IgD-negative memory B cell (primary cell): ENCODE measurements at regions not wholly inside any gene's neighbourhood (a gene's known extent, or its start where the extent isn't known, plus 50 kb on each side); places are given as distances from the start of the nearest gene placed in this dataset.

Source experiments
- H3K27ac Mint-ChIP-seq, 3 donors: one replicate each; pipeline ENCODE4 v1.8.0; 2020 to 2022; ENCODE audit warnings: mild to moderate bottlenecking in 3 of 3, mixed read lengths in 3 of 3, moderate library complexity in 1 of 3
- H3K27me3 Mint-ChIP-seq: one replicate; pipeline ENCODE4 v1.8.0; 2021; ENCODE audit warnings: mixed read lengths
- H3K36me3 Mint-ChIP-seq: one replicate; pipeline ENCODE4 v1.8.0; 2020; ENCODE audit warnings: mild to moderate bottlenecking, mixed read lengths
- H3K4me1 Mint-ChIP-seq, 3 donors: one replicate each; pipeline ENCODE4 v1.8.0; 2020 to 2022; ENCODE audit warnings: mixed read lengths in 3 of 3, mild to moderate bottlenecking in 1 of 3
- H3K4me3 Mint-ChIP-seq, 4 donors: one replicate each; pipeline ENCODE4 v1.8.0; 2020 to 2022; ENCODE audit warnings: mild to moderate bottlenecking in 4 of 4, mixed read lengths in 4 of 4, moderate library complexity in 3 of 4
- H3K9me3 Mint-ChIP-seq, 3 donors: one replicate each; pipeline ENCODE4 v1.8.0; 2020 to 2021; ENCODE audit warnings: mixed read lengths in 3 of 3, mild to moderate bottlenecking in 1 of 3

DNA sequence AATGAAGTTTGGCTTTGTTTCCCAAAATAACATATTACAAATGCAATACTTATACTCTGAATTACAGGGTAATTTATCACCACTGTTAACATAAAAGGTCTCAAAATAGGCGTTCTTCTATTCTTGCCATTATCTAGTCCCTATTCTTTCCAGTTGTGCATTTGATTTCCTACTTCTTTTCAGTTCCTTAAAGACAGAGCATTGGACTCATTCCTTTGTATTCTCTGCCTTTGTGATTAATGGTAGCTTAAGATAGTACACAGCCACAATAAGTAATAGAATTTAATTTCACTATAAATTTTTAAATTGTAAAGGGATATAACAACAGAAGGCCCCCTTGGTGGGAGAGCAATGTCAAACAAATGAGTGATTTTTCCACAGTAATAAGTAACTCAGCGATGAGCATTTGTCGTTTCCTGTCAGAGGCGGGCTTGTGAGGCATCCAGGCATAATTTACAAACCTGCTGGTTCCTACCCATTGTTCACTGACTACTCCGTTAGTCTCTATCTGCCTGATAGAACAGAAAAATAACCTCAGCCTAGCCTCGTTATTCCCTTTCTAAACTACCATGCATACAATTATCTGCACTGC is 456.6 kb upstream of the REG3G start:
- no peak overlapping the region for H3K27ac Mint-ChIP-seq
- H3K36me3 Mint-ChIP-seq: no peaks in the 10 kb centered on the region
- H3K4me1 Mint-ChIP-seq: no peaks in the 10 kb centered on the region
- no peaks in the 10 kb centered on the region for H3K27me3 Mint-ChIP-seq
- H3K9me3 Mint-ChIP-seq: peaks cover 0 to 9% (median 2%) of the 10 kb centered on the region in 3 donors
- no peak overlapping the region for H3K4me3 Mint-ChIP-seq

DNA sequence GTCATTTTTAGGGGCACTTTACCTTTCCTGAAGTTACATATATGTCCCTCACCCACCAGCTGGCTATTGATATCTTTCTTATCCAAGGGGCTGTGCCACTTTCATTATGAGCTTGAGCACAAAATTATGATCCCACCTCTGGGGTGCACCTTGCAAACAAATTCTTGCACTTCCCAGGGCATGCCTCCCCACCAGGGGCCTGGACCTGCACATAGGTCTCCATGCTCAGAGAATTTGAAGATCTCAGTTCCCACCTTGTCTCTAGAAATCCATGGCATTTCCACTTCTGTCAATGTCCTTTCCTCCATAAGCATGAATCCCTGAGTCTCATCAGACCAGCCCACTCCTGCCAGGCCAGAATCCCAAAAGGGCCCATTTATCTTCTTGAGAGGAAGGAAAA is 449.1 kb upstream of the REG3G start:
- H3K4me1 Mint-ChIP-seq: no peaks in the 10 kb centered on the region
- no peaks in the 10 kb centered on the region for H3K36me3 Mint-ChIP-seq
- H3K27me3 Mint-ChIP-seq: no peaks in the 10 kb centered on the region
- no peak overlapping the region for H3K4me3 Mint-ChIP-seq
- peaks cover 0 to 5% (median 0%) of the 10 kb centered on the region in 3 donors for H3K9me3 Mint-ChIP-seq
- no peak overlapping the region for H3K27ac Mint-ChIP-seq

DNA sequence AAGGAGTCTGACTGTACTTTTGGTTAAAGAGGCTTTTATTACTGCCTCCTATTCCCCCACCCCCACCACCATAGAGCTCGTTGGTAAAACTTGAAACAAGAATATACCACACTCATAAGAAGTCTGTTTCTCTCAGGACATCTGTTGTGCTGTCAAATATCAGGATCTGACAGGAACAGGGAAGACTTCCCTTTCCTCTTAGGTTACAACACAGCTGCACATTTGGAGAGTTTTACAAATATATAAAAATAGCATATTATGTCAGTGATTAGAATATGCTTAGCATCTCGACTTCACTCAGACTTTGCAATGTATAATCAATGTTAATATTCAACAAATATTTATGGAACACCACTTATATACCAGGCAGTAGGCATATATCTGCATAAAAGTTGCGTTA is 439.6 kb upstream of the REG3G start:
- no peak overlapping the region for H3K4me3 Mint-ChIP-seq

DNA sequence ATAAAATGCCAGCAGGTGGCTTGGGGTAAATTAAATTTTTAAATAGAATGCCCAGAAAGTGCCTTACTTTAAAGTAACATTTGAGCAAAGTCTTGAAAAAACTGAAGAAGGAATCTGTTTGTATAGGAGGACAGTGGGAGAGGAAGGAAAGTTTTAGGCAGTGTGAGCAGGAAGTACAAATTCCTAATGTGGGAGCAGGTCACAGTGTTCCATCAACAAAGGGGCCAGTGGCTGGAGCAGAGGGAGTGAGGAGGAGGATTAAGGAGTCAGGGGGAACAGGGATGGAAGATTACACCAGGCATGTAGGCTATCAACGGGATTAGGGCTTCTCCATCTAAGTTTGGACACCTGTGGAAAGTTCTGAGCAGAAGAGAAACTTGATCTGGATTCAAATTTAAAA is 439.2 kb upstream of the REG3G start:
- no peak overlapping the region for H3K4me3 Mint-ChIP-seq
- H3K4me1 Mint-ChIP-seq: no peaks in the 10 kb centered on the region
- peaks cover 5% of the 10 kb centered on the region for H3K36me3 Mint-ChIP-seq
- H3K27me3 Mint-ChIP-seq: no peaks in the 10 kb centered on the region
- no peak overlapping the region for H3K27ac Mint-ChIP-seq
- peaks cover 3 to 11% (median 4%) of the 10 kb centered on the region in 3 donors for H3K9me3 Mint-ChIP-seq

More for the DNA sequence above, 439.6 kb upstream of the REG3G start:
- H3K27me3 Mint-ChIP-seq: no peaks in the 10 kb centered on the region
- no peak overlapping the region for H3K27ac Mint-ChIP-seq
- H3K36me3 Mint-ChIP-seq: peaks cover 5% of the 10 kb centered on the region
- H3K9me3 Mint-ChIP-seq: peaks cover 3 to 11% (median 4%) of the 10 kb centered on the region in 3 donors
- no peaks in the 10 kb centered on the region for H3K4me1 Mint-ChIP-seq

DNA sequence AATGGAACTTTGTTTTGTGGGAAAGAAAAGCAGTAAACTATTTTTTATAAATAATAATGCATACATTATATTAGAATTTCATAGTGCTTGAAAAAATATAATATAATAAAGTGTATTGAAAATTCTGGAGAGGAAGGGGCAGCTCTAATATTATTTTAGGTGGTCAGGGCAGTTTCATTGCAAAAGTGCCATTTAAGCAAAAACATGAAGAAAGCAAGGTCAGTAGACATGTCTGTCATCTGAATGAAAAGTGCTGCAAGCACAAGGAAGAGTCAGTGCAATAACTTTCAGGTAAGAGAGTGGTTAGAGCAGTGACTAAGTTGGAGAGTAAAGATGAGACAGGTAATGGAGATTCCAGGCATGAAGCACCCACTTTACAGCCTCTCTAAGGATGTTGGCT is 435.6 kb upstream of the REG3G start:
- Mint-ChIP-seq H3K27me3 (no peaks in the 10 kb centered on the region), H3K4me1 (no peaks in the 10 kb centered on the region), H3K36me3 (peaks cover 5% of the 10 kb centered on the region), H3K9me3 (peaks cover 2 to 11% (median 3%) of the 10 kb centered on the region in 3 donors), H3K4me3 (no peak overlapping the region), H3K27ac (no peak overlapping the region)

DNA sequence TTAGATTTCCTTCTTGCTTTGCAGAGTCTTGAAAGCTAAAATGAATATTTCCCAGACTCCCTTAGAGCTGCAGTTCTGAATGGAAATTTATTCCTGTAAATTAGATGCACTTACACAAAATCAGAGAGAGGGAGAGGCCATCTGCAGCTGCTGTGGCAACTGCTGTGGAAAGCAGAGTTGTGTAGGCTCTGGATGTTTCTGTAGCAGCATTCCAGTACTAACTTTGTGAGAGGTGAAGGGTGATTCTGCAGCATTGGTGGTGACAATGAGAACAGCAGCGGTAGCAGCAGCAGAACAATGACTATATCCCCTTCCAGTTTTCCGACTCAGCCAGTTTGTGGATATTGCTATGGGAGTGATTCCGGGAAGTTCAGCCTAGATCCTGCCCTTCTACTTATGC is 433.0 kb upstream of the REG3G start:
- Mint-ChIP-seq H3K27ac (no peak overlapping the region), H3K4me1 (no peaks in the 10 kb centered on the region), H3K9me3 (peaks cover 4 to 9% (median 5%) of the 10 kb centered on the region in 3 donors), H3K27me3 (no peaks in the 10 kb centered on the region), H3K36me3 (no peaks in the 10 kb centered on the region), H3K4me3 (no peak overlapping the region)

DNA sequence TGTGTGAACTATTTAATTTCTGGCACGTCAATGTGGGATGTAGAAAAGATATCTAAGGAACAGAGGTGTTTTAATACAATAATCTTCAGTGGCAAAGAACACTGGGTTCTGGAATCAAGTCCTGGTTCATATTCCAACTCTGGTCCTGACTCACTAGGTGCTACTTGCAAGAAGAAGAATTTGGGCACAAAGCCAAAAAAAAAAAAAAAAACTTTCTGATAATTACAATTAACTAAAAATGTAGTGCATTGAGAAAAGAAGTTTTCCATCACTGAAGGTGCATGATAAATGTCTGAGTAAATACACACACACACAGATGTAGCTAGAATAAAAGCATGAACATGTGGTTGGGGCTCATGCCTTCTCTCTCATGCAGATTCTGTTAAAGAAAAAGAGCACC is 424.4 kb upstream of the REG3G start:
- no peaks in the 10 kb centered on the region for H3K27me3 Mint-ChIP-seq
- no peaks in the 10 kb centered on the region for H3K4me1 Mint-ChIP-seq
- H3K36me3 Mint-ChIP-seq: no peaks in the 10 kb centered on the region
- no peak overlapping the region for H3K27ac Mint-ChIP-seq
- peaks cover 4 to 8% (median 5%) of the 10 kb centered on the region in 3 donors for H3K9me3 Mint-ChIP-seq
- no peak overlapping the region for H3K4me3 Mint-ChIP-seq

DNA sequence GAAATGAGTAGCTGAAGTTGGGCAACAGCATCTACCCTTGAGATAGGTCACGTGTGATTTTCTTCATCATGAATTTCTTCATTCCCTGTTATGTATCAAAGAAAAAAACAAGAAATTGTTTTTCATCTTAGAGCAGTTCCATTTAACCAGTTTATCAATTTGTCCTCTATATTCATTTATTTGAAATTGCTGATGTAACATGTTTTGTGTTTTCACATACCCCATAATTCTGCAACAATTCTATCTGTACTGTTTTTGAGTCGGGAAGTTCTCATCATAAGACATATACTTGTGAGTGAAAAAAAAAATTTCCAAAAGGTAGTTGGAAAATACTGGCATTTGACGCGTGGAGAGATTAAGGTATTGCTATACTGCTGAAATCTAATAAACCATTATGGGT is 422.6 kb upstream of the REG3G start:
- Mint-ChIP-seq H3K4me1 (no peaks in the 10 kb centered on the region), H3K9me3 (peaks cover 0 to 5% (median 0%) of the 10 kb centered on the region in 3 donors), H3K27ac (no peak overlapping the region), H3K36me3 (no peaks in the 10 kb centered on the region), H3K27me3 (no peaks in the 10 kb centered on the region), H3K4me3 (no peak overlapping the region)

DNA sequence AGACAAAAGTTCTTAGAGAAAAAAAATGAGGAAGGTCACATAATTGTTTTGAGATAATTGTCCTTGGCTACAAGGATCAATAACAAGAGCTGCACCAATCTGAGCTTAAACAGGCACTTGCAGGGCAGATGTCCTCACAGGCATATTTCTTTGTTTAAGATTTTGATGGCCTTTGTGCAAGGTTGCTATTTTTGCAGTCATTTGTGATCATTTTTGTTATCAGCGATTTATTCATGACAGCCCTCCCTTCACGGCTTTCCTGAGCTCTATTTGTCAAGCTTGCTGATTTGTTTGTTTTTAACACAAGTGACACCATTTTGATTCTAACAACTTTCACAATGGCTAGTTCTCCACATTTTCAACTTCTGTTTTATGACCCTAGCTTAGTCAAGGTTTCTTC is 418.6 kb upstream of the REG3G start:
- Mint-ChIP-seq H3K27me3 (no peaks in the 10 kb centered on the region), H3K9me3 (peaks cover 0 to 9% (median 0%) of the 10 kb centered on the region in 3 donors), H3K4me1 (no peaks in the 10 kb centered on the region), H3K4me3 (no peak overlapping the region), H3K36me3 (no peaks in the 10 kb centered on the region), H3K27ac (no peak overlapping the region)

DNA sequence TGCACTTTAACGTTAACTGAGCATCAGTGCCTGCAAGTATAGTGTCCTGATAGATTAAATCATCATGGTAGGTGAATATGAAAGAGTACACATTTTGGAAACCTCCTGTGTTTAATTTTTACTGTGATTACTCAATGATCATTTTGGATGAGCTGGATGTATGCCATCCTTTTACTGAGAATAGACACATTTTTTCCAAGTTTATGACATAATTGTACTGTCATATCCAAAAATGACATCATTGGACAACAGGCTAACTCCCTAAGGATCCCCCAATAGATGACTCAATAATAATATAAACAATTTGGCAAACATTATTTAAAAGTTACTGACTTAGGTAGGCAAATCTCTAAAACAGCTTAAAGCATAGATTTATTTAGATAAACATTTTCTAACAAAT is 410.8 kb upstream of the REG3G start:
- Mint-ChIP-seq H3K9me3 (peaks cover 1 to 9% (median 3%) of the 10 kb centered on the region in 3 donors), H3K4me3 (no peak overlapping the region), H3K36me3 (no peaks in the 10 kb centered on the region)

DNA sequence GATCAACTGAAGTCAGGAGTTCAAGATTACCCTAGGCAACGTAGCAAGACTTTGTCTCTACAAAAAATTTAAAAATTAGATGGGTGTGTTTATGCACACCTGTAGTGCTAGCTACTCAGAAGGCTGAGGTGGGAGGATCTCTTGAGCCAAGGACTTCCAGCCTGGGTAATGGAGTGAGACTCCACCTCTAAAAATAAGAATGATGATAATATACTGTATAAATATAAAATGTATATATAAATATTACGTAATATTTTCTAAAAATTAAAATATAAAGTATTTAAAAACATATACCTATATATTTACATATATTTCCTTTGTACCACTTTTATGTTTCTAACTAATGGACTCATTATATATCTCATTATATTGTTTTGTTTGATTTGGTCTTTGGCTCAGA is 409.5 kb upstream of the REG3G start:
- Mint-ChIP-seq H3K36me3 (no peaks in the 10 kb centered on the region), H3K4me3 (no peak overlapping the region), H3K27me3 (no peaks in the 10 kb centered on the region), H3K4me1 (no peaks in the 10 kb centered on the region), H3K27ac (no peak overlapping the region), H3K9me3 (peaks cover 1 to 9% (median 3%) of the 10 kb centered on the region in 3 donors)

More for the DNA sequence above, 410.8 kb upstream of the REG3G start:
- Mint-ChIP-seq H3K27ac (no peak overlapping the region), H3K4me1 (no peaks in the 10 kb centered on the region), H3K27me3 (no peaks in the 10 kb centered on the region)

DNA sequence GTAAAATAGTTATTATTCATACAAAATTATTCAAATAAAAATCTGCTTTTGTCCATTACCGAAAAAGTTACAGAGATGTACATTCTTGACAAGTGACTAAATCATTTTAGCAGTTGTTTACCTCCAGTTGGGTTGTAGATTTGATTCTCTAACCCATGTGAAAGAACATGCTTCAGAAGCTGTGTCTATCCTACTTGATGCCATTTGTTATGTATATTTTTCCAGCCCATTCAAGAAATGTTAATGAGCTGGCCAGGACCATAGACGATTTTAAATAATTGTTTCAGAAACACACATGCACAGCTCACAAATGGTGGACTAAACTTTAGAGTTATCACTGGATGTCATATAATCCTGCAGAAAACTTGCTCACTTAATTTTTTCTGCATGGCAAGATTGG is 391.1 kb upstream of the REG3G start:
- Mint-ChIP-seq H3K36me3 (no peaks in the 10 kb centered on the region), H3K4me1 (no peaks in the 10 kb centered on the region), H3K27me3 (no peaks in the 10 kb centered on the region), H3K27ac (no peak overlapping the region), H3K9me3 (peaks cover 2 to 13% (median 5%) of the 10 kb centered on the region in 3 donors), H3K4me3 (no peak overlapping the region)

DNA sequence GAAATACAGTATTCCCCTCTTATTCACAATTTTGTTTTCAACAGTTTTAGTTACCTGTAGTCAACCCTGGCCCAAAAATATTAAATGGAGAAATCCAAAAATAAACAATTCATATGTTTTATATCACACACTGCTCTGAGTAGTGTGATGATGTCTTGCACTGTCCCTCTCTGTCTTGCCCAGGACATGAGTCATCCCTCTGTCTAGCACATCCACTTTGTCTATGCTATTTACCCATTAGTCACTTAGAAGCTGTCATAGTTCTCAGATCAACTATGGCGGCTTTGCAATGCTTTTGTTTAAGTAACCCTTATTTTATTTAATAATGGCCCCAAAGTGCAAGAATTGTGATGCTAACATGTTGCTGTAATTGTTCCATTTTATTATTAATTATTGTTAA is 380.6 kb upstream of the REG3G start:
- H3K9me3 Mint-ChIP-seq: peaks cover 0 to 4% (median 2%) of the 10 kb centered on the region in 3 donors

DNA sequence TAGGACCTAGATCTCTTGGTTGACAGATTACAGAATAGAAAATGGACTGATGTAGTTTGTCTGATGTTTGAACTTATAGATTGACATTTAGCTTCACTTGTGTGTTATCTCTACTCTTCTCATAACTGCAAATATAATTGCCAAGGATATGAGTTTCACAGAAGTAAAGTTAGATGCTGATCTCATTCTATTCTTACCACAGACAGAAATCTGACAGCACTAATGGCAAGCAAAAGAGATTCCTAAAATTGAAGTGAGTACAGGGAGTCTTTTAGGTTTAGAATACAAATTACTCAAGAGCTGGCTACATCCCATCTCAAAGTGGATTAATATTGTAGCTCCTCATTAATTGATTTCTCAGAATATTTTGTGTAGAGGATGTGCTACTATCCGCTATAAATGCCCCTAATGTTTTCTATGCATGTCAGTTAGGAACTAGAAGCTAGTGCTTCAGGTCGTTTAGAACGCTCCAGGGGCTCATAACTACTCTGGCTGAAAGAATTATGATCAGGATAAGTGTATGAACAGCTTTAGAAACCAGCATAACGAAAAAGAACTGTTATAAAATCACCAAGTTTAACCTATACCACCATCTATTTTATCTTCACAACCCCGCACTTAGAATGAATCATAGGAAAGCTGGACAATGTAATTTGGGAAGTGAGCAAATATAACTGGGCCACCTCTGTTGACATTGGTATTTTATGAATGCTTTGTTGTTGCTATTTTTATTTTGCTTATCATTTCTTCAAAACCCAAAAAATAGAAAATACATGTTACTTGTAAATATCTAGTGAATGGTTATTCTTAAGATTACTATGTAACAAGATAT is 378.8 kb upstream of the REG3G start:
- Mint-ChIP-seq H3K36me3 (no peaks in the 10 kb centered on the region), H3K9me3 (peaks cover 1 to 16% (median 2%) of the 10 kb centered on the region in 3 donors), H3K4me3 (no peak overlapping the region), H3K27me3 (no peaks in the 10 kb centered on the region), H3K27ac (no peak overlapping the region), H3K4me1 (no peaks in the 10 kb centered on the region)

More for the DNA sequence above, 380.6 kb upstream of the REG3G start:
- H3K36me3 Mint-ChIP-seq: no peaks in the 10 kb centered on the region
- H3K4me1 Mint-ChIP-seq: no peaks in the 10 kb centered on the region
- no peaks in the 10 kb centered on the region for H3K27me3 Mint-ChIP-seq
- H3K4me3 Mint-ChIP-seq: no peak overlapping the region
- no peak overlapping the region for H3K27ac Mint-ChIP-seq

DNA sequence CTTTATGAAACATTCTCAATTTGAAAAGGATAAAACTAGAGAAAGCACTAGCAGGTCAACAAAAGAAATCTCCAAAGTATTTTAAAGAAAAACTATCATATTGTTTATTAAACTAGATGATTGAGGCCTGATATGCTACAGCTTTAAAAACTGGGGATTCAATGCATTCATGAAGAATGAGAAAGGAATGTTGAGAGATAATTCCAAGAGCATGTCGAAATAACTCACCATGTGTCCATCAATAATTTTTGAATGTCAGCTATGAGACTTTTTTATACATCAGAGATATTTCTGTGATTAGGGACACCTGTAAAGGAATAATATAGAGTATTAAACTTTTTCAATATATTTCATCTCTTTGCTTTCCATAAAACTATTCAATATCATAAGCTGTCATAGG is 376.9 kb upstream of the REG3G start:
- no peak overlapping the region for H3K4me3 Mint-ChIP-seq
- no peaks in the 10 kb centered on the region for H3K36me3 Mint-ChIP-seq
- no peak overlapping the region for H3K27ac Mint-ChIP-seq
- peaks cover 0 to 21% (median 2%) of the 10 kb centered on the region in 3 donors for H3K9me3 Mint-ChIP-seq
- H3K4me1 Mint-ChIP-seq: no peaks in the 10 kb centered on the region
- H3K27me3 Mint-ChIP-seq: no peaks in the 10 kb centered on the region

DNA sequence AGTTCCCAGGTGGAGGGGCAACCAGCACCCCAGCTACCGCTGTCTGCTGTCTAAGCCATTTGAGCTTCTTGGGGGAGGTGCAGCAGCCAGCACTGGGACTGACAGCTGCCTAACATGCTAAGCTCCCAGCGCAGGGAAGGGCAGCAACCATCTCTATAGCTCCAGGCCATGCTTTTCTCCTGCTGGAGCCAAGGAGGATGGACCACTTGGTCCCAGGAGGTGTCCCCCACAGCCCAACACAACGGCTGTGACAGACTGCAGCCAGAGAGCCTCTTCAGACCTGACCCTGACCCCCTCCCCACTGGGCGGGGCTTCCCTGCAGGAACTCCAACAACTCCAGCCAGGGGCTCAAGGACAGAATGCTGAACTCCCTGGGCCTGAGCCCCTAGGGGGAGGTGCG is 370.6 kb upstream of the REG3G start:
- no peak overlapping the region for H3K4me3 Mint-ChIP-seq
- H3K27me3 Mint-ChIP-seq: no peaks in the 10 kb centered on the region
- H3K36me3 Mint-ChIP-seq: no peaks in the 10 kb centered on the region
- peaks cover 4 to 28% (median 6%) of the 10 kb centered on the region in 3 donors for H3K9me3 Mint-ChIP-seq
- H3K27ac Mint-ChIP-seq: no peak overlapping the region
- no peaks in the 10 kb centered on the region for H3K4me1 Mint-ChIP-seq
